ENCODE measurements at regions not wholly inside any gene's neighbourhood (a gene's known extent, or its start where the extent isn't known, plus 50 kb on each side); places are given as distances from the start of the nearest gene placed in this dataset.

GRCh38 chr6:44622956-44623355 lies 235.4 kb downstream of the CDC5L start:
- DNase-seq (ENCODE audit: low read depth, low spot score), result no peak
- peaks cover 11% of the 10 kb centered on the region for H3K4me1 ChIP-seq (ENCODE audit: control insufficient read depth, insufficient read depth, low read length)
- no peaks in the 10 kb centered on the region for H3K9me3 ChIP-seq (ENCODE audit: control insufficient read depth, insufficient read depth, low read length)
- no peak overlapping the region for H3K4me3 ChIP-seq (ENCODE audit: low read length)
- 100% methylated on average over 1 of the region's 2 CpGs for WGBS (ENCODE audit: insufficient coverage, insufficient read length)
- H3K36me3 ChIP-seq (ENCODE audit: control insufficient read depth, insufficient read depth, low read length), result no peaks in the 10 kb centered on the region
- H3K27ac ChIP-seq (ENCODE audit: low read length), result no peak overlapping the region
- H3K27me3 ChIP-seq (ENCODE audit: control insufficient read depth, insufficient read depth, low read length), result peaks cover 2% of the 10 kb centered on the region; the same call in 1 of the 2 replicates

- DNase-seq (ENCODE audit: low read depth, low spot score), result no peak
- Histone ChIP-seq H3K36me3 (ENCODE audit: control insufficient read depth, insufficient read depth, low read length) (no peaks in the 10 kb centered on the region), H3K27me3 (ENCODE audit: control insufficient read depth, insufficient read depth, low read length) (no peaks in the 10 kb centered on the region), H3K4me1 (ENCODE audit: control insufficient read depth, insufficient read depth, low read length) (peaks cover 11% of the 10 kb centered on the region), H3K9me3 (ENCODE audit: control insufficient read depth, insufficient read depth, low read length) (no peaks in the 10 kb centered on the region), H3K4me3 (ENCODE audit: low read length) (no peak overlapping the region), H3K27ac (ENCODE audit: low read length) (no peak overlapping the region)
- no CpG with 5 or more reads among the region's 5 CpGs for WGBS (ENCODE audit: insufficient coverage, insufficient read length)
These were observed 236.7 kb downstream of the CDC5L start for GRCh38 chr6:44624226-44624625.

GRCh38 chr6:44624936-44625573 lies 237.5 kb downstream of the CDC5L start:
- H3K4me1 ChIP-seq (ENCODE audit: control insufficient read depth, insufficient read depth, low read length), result peaks cover 11% of the 10 kb centered on the region

GRCh38 chr6:44625996-44626395 lies 238.5 kb downstream of the CDC5L start:
- Histone ChIP-seq H3K9me3 (ENCODE audit: control insufficient read depth, insufficient read depth, low read length) (no peaks in the 10 kb centered on the region), H3K27ac (ENCODE audit: low read length) (no peak overlapping the region), H3K4me3 (ENCODE audit: low read length) (no peak overlapping the region), H3K27me3 (ENCODE audit: control insufficient read depth, insufficient read depth, low read length) (no peaks in the 10 kb centered on the region), H3K36me3 (ENCODE audit: control insufficient read depth, insufficient read depth, low read length) (no peaks in the 10 kb centered on the region), H3K4me1 (ENCODE audit: control insufficient read depth, insufficient read depth, low read length) (peaks cover 14% of the 10 kb centered on the region)
- no peak for DNase-seq (ENCODE audit: low read depth, low spot score)
- 100% methylated on average over 1 of the region's 2 CpGs for WGBS (ENCODE audit: insufficient coverage, insufficient read length)

More at GRCh38 chr6:44624936-44625573, 237.5 kb downstream of the CDC5L start:
- no CpG with 5 or more reads among the region's 8 CpGs for WGBS (ENCODE audit: insufficient coverage, insufficient read length)
- no peak overlapping the region for H3K4me3 ChIP-seq (ENCODE audit: low read length)
- H3K36me3 ChIP-seq (ENCODE audit: control insufficient read depth, insufficient read depth, low read length), result no peaks in the 10 kb centered on the region
- H3K27me3 ChIP-seq (ENCODE audit: control insufficient read depth, insufficient read depth, low read length), result no peaks in the 10 kb centered on the region
- H3K9me3 ChIP-seq (ENCODE audit: control insufficient read depth, insufficient read depth, low read length), result no peaks in the 10 kb centered on the region
- H3K27ac ChIP-seq (ENCODE audit: low read length), result no peak overlapping the region
- no peak for DNase-seq (ENCODE audit: low read depth, low spot score)

GRCh38 chr6:44626616-44627015 lies 239.1 kb downstream of the CDC5L start:
- Histone ChIP-seq H3K27ac (ENCODE audit: low read length) (no peak overlapping the region), H3K4me3 (ENCODE audit: low read length) (no peak overlapping the region), H3K4me1 (ENCODE audit: control insufficient read depth, insufficient read depth, low read length) (peaks cover 14% of the 10 kb centered on the region), H3K36me3 (ENCODE audit: control insufficient read depth, insufficient read depth, low read length) (no peaks in the 10 kb centered on the region), H3K27me3 (ENCODE audit: control insufficient read depth, insufficient read depth, low read length) (no peaks in the 10 kb centered on the region), H3K9me3 (ENCODE audit: control insufficient read depth, insufficient read depth, low read length) (no peaks in the 10 kb centered on the region)
- DNase-seq (ENCODE audit: low read depth, low spot score), result no peak
- WGBS (ENCODE audit: insufficient coverage, insufficient read length), result no CpG with 5 or more reads among the region's 9 CpGs

GRCh38 chr6:44627091-44627882 lies 239.8 kb downstream of the CDC5L start:
- Histone ChIP-seq H3K27me3 (ENCODE audit: control insufficient read depth, insufficient read depth, low read length) (no peaks in the 10 kb centered on the region), H3K27ac (ENCODE audit: low read length) (no peak overlapping the region), H3K36me3 (ENCODE audit: control insufficient read depth, insufficient read depth, low read length) (no peaks in the 10 kb centered on the region), H3K9me3 (ENCODE audit: control insufficient read depth, insufficient read depth, low read length) (no peaks in the 10 kb centered on the region), H3K4me1 (ENCODE audit: control insufficient read depth, insufficient read depth, low read length) (peaks cover 14% of the 10 kb centered on the region), H3K4me3 (ENCODE audit: low read length) (no peak overlapping the region)
- no peak for DNase-seq (ENCODE audit: low read depth, low spot score)
- WGBS (ENCODE audit: insufficient coverage, insufficient read length), result no CpG with 5 or more reads among the region's 23 CpGs

GRCh38 chr6:44627883-44628271 lies 240.4 kb downstream of the CDC5L start:
- H3K9me3 ChIP-seq (ENCODE audit: control insufficient read depth, insufficient read depth, low read length), result no peaks in the 10 kb centered on the region
- no CpG with 5 or more reads among the region's 7 CpGs for WGBS (ENCODE audit: insufficient coverage, insufficient read length)
- H3K36me3 ChIP-seq (ENCODE audit: control insufficient read depth, insufficient read depth, low read length), result no peaks in the 10 kb centered on the region
- H3K4me3 ChIP-seq (ENCODE audit: low read length), result no peak overlapping the region
- peaks cover 14% of the 10 kb centered on the region for H3K4me1 ChIP-seq (ENCODE audit: control insufficient read depth, insufficient read depth, low read length)
- H3K27ac ChIP-seq (ENCODE audit: low read length), result no peak overlapping the region
- DNase-seq (ENCODE audit: low read depth, low spot score), result no peak
- H3K27me3 ChIP-seq (ENCODE audit: control insufficient read depth, insufficient read depth, low read length), result no peaks in the 10 kb centered on the region

GRCh38 chr6:44628347-44628746 lies 240.8 kb downstream of the CDC5L start:
- H3K27ac ChIP-seq (ENCODE audit: low read length), result no peak overlapping the region
- no peaks in the 10 kb centered on the region for H3K36me3 ChIP-seq (ENCODE audit: control insufficient read depth, insufficient read depth, low read length)
- peaks cover 14% of the 10 kb centered on the region for H3K4me1 ChIP-seq (ENCODE audit: control insufficient read depth, insufficient read depth, low read length)
- H3K4me3 ChIP-seq (ENCODE audit: low read length), result no peak overlapping the region
- DNase-seq (ENCODE audit: low read depth, low spot score), result no peak
- no CpG with 5 or more reads among the region's 3 CpGs for WGBS (ENCODE audit: insufficient coverage, insufficient read length)
- no peaks in the 10 kb centered on the region for H3K9me3 ChIP-seq (ENCODE audit: control insufficient read depth, insufficient read depth, low read length)
- no peaks in the 10 kb centered on the region for H3K27me3 ChIP-seq (ENCODE audit: control insufficient read depth, insufficient read depth, low read length)

GRCh38 chr6:44629636-44630035 lies 242.1 kb downstream of the CDC5L start:
- Histone ChIP-seq H3K4me1 (ENCODE audit: control insufficient read depth, insufficient read depth, low read length) (peaks cover 12% of the 10 kb centered on the region), H3K36me3 (ENCODE audit: control insufficient read depth, insufficient read depth, low read length) (no peaks in the 10 kb centered on the region), H3K27ac (ENCODE audit: low read length) (no peak overlapping the region), H3K27me3 (ENCODE audit: control insufficient read depth, insufficient read depth, low read length) (no peaks in the 10 kb centered on the region), H3K9me3 (ENCODE audit: control insufficient read depth, insufficient read depth, low read length) (no peaks in the 10 kb centered on the region), H3K4me3 (ENCODE audit: low read length) (no peak overlapping the region)
- DNase-seq (ENCODE audit: low read depth, low spot score), result no peak
- no CpG with 5 or more reads among the region's 7 CpGs for WGBS (ENCODE audit: insufficient coverage, insufficient read length)

GRCh38 chr6:44630125-44631028 lies 242.9 kb downstream of the CDC5L start:
- Histone ChIP-seq H3K27me3 (ENCODE audit: control insufficient read depth, insufficient read depth, low read length) (no peaks in the 10 kb centered on the region), H3K27ac (ENCODE audit: low read length) (no peak overlapping the region), H3K9me3 (ENCODE audit: control insufficient read depth, insufficient read depth, low read length) (no peaks in the 10 kb centered on the region), H3K4me1 (ENCODE audit: control insufficient read depth, insufficient read depth, low read length) (peaks cover 11% of the 10 kb centered on the region), H3K4me3 (ENCODE audit: low read length) (no peak overlapping the region), H3K36me3 (ENCODE audit: control insufficient read depth, insufficient read depth, low read length) (no peaks in the 10 kb centered on the region)
- WGBS (ENCODE audit: insufficient coverage, insufficient read length), result no CpG with 5 or more reads among the region's 10 CpGs
- no peak for DNase-seq (ENCODE audit: low read depth, low spot score)

All from iPS DF 6.9 (cell line).